Panc1 (cell line): ENCODE measurements at regions not wholly inside any gene's neighbourhood (a gene's known extent, or its start where the extent isn't known, plus 50 kb on each side); places are given as distances from the start of the nearest gene placed in this dataset.

Source experiments
- ATAC-seq: fragments of 200-7000 bp; cut with Tn5 transposase; 2 replicates; pipeline ENCODE4 v1.9.1; 2020; ENCODE audit warnings: mild to moderate bottlenecking, moderate library complexity
- BruUV-seq: library from RNA; stranded (reverse); fragments of 400-500 nt; replicated peaks from 2 replicates; lab custom pipeline; 2021; lab: Mats Ljungman, UMichigan
- CTCF ChIA-PET: fragments of 300-600 bp; sonication (Branson Sonifier 250); formaldehyde crosslinking; loops from one replicate; lab custom pipeline; 2022; ENCODE audit warnings: antibody characterized with exemption; lab: Charles Lee
- POLR2A ChIA-PET: fragments of 300-600 bp; sonication (Branson Sonifier 250); formaldehyde crosslinking; loops from one replicate; lab custom pipeline; 2022; ENCODE audit warnings: antibody characterized with exemption; lab: Charles Lee
- DNase-seq: peaks from one replicate; pipeline ENCODE4 v3.0.0-alpha.2; 2010; ENCODE audit warnings: low read depth, low spot score
- H3K27ac ChIP-seq: 2 replicates; pipeline ENCODE4 v1.5.1; 2011; ENCODE audit warnings: mild to moderate bottlenecking, low read length, inconsistent platforms
- H3K27me3 ChIP-seq: fragments of 200-500 bp; sonication (Bioruptor generic); 2 replicates; pipeline ENCODE4 v1.6.0; 2014; ENCODE audit warnings: low read length, inconsistent platforms; ENCODE audit not compliant: control insufficient read depth, insufficient read depth
- H3K36me3 ChIP-seq: fragments of 200-500 bp; sonication (Bioruptor generic); 2 replicates; pipeline ENCODE4 v1.5.1; 2014; ENCODE audit warnings: inconsistent platforms, mild to moderate bottlenecking, low read length, moderate library complexity; ENCODE audit not compliant: control insufficient read depth, insufficient read depth
- H3K4me1 ChIP-seq: 2 replicates; pipeline ENCODE4 v1.5.1; 2011; ENCODE audit warnings: inconsistent platforms, mild to moderate bottlenecking, low read length, moderate library complexity; ENCODE audit not compliant: control insufficient read depth, insufficient read depth
- H3K4me3 ChIP-seq, 2 experiments: 2 replicates each; pipeline ENCODE4 v1.5.1; 2011 to 2012; ENCODE audit warnings: low read depth in 2 of 2, low read length in 2 of 2, mild to moderate bottlenecking in 2 of 2, inconsistent platforms in 1 of 2, moderate library complexity in 1 of 2
- H3K9me3 ChIP-seq: fragments of 200-500 bp; sonication (Bioruptor generic); 2 replicates; pipeline ENCODE4 v1.5.1; 2014; ENCODE audit warnings: low read depth, mild to moderate bottlenecking, inconsistent platforms, low read length, moderate library complexity; ENCODE audit not compliant: control insufficient read depth, insufficient read depth
- CTCF ChIP-seq: fragments of 450-650 bp; IDR thresholded peaks from 2 replicates; pipeline ENCODE4 v1.5.1; 2017; ENCODE audit warnings: mild to moderate bottlenecking
- POLR2AphosphoS5 ChIP-seq: IDR thresholded peaks from 2 replicates; pipeline ENCODE4 v1.6.1; 2012; ENCODE audit warnings: mild to moderate bottlenecking, low read depth, low read length, moderate library complexity
- REST ChIP-seq, 2 experiments: IDR thresholded peaks; 2 replicates each; pipeline ENCODE4 v1.6.1; 2011 to 2012; ENCODE audit warnings: low read depth in 2 of 2, control low read depth in 1 of 2, low read length in 1 of 2, mild to moderate bottlenecking in 1 of 2, moderate library complexity in 1 of 2; ENCODE audit not compliant: insufficient read depth in 1 of 2
- SIN3A ChIP-seq: IDR thresholded peaks from 2 replicates; pipeline ENCODE4 v1.6.1; 2012; ENCODE audit warnings: low read depth, mild to moderate bottlenecking, low read length, moderate library complexity, borderline replicate concordance; ENCODE audit not compliant: insufficient read depth
- TCF7L2 ChIP-seq: IDR thresholded peaks from 2 replicates; pipeline ENCODE4 v1.6.1; 2011; ENCODE audit warnings: mild to moderate bottlenecking, low read depth, low read length, inconsistent platforms
- in situ Hi-C: cut with HindIII; loops from 2 replicates; pipeline ENCODE4 v1.10.0; 2016; ENCODE audit warnings: low sequenced_read_pairs, low pct_unique_long_range_greater_than_20kb
- intact Hi-C: fragments of 100-400 bp; cut with micrococcal nuclease; formaldehyde crosslinking; loops from one replicate; pipeline ENCODE4 v1.10.0; 2022; ENCODE audit not compliant: unreplicated experiment

DNA sequence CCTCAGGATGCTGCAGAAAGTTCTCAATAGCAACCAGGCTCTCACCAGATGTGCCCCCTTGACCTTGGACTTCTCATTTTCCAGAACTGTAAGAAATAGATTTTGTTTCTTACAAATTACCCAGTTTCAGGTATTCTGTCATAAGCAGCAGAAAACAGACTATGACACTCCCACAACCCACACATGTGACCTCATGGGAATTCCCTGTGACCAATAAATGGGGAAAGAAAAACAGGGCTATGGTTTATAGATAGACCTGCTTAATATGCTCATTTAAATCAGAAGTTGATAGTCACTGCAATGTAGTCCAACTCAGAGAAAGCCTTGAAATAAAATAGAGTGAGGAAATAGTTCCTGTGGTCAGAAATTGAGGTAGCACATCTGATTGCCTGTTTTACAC, 380.9 kb upstream of the PTBP2 start:
- H3K9me3 ChIP-seq: no peaks in the 10 kb centered on the region
- in situ Hi-C loops (no loop called here), intact Hi-C loops (no loop called here)
- no TSS peak for BruUV-seq
- no peak overlapping the region for H3K4me3 ChIP-seq
- no peak for TF ChIP-seq TCF7L2
- TF ChIP-seq POLR2AphosphoS5: no peak
- no peak for TF ChIP-seq REST (IDR thresholded peaks at IDR 0.05; ENCODE audit: insufficient read depth in 1 of 2, low read depth in 2 of 2, low read length in 1 of 2)
- TF ChIP-seq CTCF: no peak
- TF ChIP-seq SIN3A: no peak
- no peaks in the 10 kb centered on the region for H3K4me1 ChIP-seq
- ChIA-PET POLR2A (no interaction called here), CTCF (no interaction called here)
- ATAC-seq: no peak
- no peaks in the 10 kb centered on the region for H3K27me3 ChIP-seq
- no peak for DNase-seq
- H3K27ac ChIP-seq: no peak overlapping the region
- H3K36me3 ChIP-seq: no peaks in the 10 kb centered on the region

DNA sequence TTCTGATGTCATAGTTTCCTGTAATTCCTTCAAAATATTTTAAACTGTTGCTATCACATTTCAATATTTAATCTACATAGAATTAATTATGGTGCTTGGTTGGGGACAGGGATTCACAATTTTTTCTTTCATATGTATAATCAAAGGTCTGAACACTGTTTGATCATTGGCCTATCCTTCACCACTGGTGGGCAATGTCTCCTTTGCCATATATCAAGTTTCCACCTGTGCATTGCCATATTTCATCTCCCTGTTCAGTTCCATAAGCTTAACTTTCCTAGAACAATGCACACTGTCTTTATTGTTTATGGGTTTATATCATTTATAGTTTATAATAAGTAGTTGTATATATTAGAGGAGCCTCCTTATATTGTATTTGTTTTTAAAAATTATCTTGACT, 374.9 kb upstream of the PTBP2 start:
- H3K4me3 ChIP-seq: no peak overlapping the region
- BruUV-seq: no TSS peak

More for the DNA sequence above, 374.9 kb upstream of the PTBP2 start:
- CTCF ChIA-PET: no interaction called here
- intact Hi-C loops: no loop called here
- no peaks in the 10 kb centered on the region for H3K36me3 ChIP-seq
- no peak for ATAC-seq
- no peaks in the 10 kb centered on the region for H3K27me3 ChIP-seq
- POLR2A ChIA-PET: no interaction called here
- H3K4me1 ChIP-seq: no peaks in the 10 kb centered on the region
- DNase-seq: no peak
- H3K9me3 ChIP-seq: no peaks in the 10 kb centered on the region
- TF ChIP-seq TCF7L2: no peak
- no peak for TF ChIP-seq CTCF
- TF ChIP-seq REST (IDR thresholded peaks at IDR 0.05; ENCODE audit: insufficient read depth in 1 of 2, low read depth in 2 of 2, low read length in 1 of 2): no peak
- no peak for TF ChIP-seq POLR2AphosphoS5
- TF ChIP-seq SIN3A: no peak
- no peak overlapping the region for H3K27ac ChIP-seq
- in situ Hi-C loops: no loop called here
